HCT116 (cell line): ENCODE measurements at regions not wholly inside any gene's neighbourhood (a gene's known extent, or its start where the extent isn't known, plus 50 kb on each side); places are given as distances from the start of the nearest gene placed in this dataset.

Experiments used
- CEBPB ChIP-seq: IDR thresholded peaks from 2 replicates; pipeline ENCODE4 v1.6.1; 2012; ENCODE audit warnings: low read depth
- CTCF ChIP-seq, 3 experiments: fragments of 200-600 bp in 1 of 3; sonication (generic) in 1 of 3; IDR thresholded peaks in 2 of 3; conservative IDR thresholded peaks in 1 of 3; 2 replicates each; pipeline ENCODE4 v1.5.1; 2012 to 2017; ENCODE audit warnings: low read depth in 2 of 3, low read length in 2 of 3, antibody characterized with exemption in 1 of 3, borderline replicate concordance in 1 of 3, control low read depth in 1 of 3, mild to moderate bottlenecking in 1 of 3, mixed read lengths in 1 of 3, mixed run types in 1 of 3, moderate library complexity in 1 of 3; ENCODE audit not compliant: insufficient read depth in 1 of 3
- EZH2 ChIP-seq: fragments of 200-600 bp; sonication (generic); IDR thresholded peaks from 2 replicates; pipeline ENCODE4 v1.6.1; 2017; ENCODE audit warnings: antibody characterized with exemption, mixed run types
- JUND ChIP-seq: IDR thresholded peaks from 2 replicates; pipeline ENCODE4 v1.6.1; 2012
- MAX ChIP-seq: IDR thresholded peaks from 2 replicates; pipeline ENCODE4 v1.6.1; 2012
- POLR2A ChIP-seq: IDR thresholded peaks from 2 replicates; pipeline ENCODE4 v1.7.0; 2011; ENCODE audit warnings: borderline replicate concordance; ENCODE audit not compliant: insufficient read depth, insufficient read length; ENCODE audit errors: extremely low read depth
- POLR2AphosphoS5 ChIP-seq: IDR thresholded peaks from 2 replicates; pipeline ENCODE4 v1.6.1; 2011; ENCODE audit warnings: mild to moderate bottlenecking, low read depth, low read length, moderate library complexity
- SIN3A ChIP-seq: IDR thresholded peaks from 2 replicates; pipeline ENCODE4 v1.6.1; 2012; ENCODE audit warnings: low read depth
- SP1 ChIP-seq: IDR thresholded peaks from 2 replicates; pipeline ENCODE4 v1.6.1; 2012; ENCODE audit warnings: low read depth
- YY1 ChIP-seq: IDR thresholded peaks from 2 replicates; pipeline ENCODE4 v1.6.1; 2011; ENCODE audit warnings: low read length, low read depth, moderate library complexity, mild to moderate bottlenecking; ENCODE audit not compliant: insufficient replicate concordance; ENCODE audit errors: extremely low read depth
- TF ChIP-seq, protein P1 (sequence below): IDR thresholded peaks from 2 replicates; pipeline ENCODE4 v1.6.1; 2012; ENCODE audit warnings: low read depth

DNA sequence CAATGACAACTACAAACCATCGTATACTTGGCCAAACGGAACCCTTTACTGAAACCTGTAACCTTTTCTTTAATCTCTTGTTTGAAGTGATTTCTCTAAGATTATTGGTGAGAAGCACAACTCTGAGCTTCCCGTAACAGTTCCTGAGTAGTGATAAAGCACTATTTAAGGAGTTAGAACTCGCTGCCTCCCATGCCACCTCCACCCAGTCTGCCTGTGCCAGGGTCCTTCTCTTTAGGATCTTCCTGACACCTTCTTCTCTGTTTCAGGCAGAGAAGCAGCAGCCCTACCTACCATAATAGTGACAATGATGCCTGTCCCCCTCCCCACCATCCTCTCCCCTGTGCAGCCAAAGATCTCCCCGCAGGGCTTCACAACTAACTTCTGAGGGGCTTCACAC lies 330.6 kb downstream of the ZSWIM6 start:
- TF ChIP-seq EZH2, result no peak
- TF ChIP-seq CTCF (IDR thresholded peaks at IDR 0.05 in 2 of 3, conservative IDR thresholded peaks at IDR 0.05 in 1 of 3; ENCODE audit: borderline replicate concordance in 1 of 3, insufficient read depth in 1 of 3, low read depth in 2 of 3, low read length in 2 of 3), result no peak
- TF ChIP-seq SP1, result no peak
- TF ChIP-seq CEBPB, result no peak
- no peak for TF ChIP-seq POLR2AphosphoS5
- no peak for TF ChIP-seq POLR2A
- TF ChIP-seq JUND, result no peak
- no peak for TF ChIP-seq SIN3A
- TF ChIP-seq MAX, result no peak
- no peak for TF ChIP-seq YY1
- TF ChIP-seq, protein P1, sequence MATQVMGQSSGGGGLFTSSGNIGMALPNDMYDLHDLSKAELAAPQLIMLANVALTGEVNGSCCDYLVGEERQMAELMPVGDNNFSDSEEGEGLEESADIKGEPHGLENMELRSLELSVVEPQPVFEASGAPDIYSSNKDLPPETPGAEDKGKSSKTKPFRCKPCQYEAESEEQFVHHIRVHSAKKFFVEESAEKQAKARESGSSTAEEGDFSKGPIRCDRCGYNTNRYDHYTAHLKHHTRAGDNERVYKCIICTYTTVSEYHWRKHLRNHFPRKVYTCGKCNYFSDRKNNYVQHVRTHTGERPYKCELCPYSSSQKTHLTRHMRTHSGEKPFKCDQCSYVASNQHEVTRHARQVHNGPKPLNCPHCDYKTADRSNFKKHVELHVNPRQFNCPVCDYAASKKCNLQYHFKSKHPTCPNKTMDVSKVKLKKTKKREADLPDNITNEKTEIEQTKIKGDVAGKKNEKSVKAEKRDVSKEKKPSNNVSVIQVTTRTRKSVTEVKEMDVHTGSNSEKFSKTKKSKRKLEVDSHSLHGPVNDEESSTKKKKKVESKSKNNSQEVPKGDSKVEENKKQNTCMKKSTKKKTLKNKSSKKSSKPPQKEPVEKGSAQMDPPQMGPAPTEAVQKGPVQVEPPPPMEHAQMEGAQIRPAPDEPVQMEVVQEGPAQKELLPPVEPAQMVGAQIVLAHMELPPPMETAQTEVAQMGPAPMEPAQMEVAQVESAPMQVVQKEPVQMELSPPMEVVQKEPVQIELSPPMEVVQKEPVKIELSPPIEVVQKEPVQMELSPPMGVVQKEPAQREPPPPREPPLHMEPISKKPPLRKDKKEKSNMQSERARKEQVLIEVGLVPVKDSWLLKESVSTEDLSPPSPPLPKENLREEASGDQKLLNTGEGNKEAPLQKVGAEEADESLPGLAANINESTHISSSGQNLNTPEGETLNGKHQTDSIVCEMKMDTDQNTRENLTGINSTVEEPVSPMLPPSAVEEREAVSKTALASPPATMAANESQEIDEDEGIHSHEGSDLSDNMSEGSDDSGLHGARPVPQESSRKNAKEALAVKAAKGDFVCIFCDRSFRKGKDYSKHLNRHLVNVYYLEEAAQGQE, result no peak
